ENCODE measurements at regions not wholly inside any gene's neighbourhood (a gene's known extent, or its start where the extent isn't known, plus 50 kb on each side); places are given as distances from the start of the nearest gene placed in this dataset.

GRCh38 chr4:187480146-187481145 lies 515.1 kb upstream of the ZFP42 start:
- H3K4me3 ChIP-seq (ENCODE audit: low read length): no peak overlapping the region

GRCh38 chr4:187484186-187484585 lies 511.4 kb upstream of the ZFP42 start:
- H3K4me3 ChIP-seq (ENCODE audit: low read length): no peak overlapping the region
- no peak for TF ChIP-seq CTCF (IDR thresholded peaks at IDR 0.05; ENCODE audit: insufficient read depth, low read depth, low read length, missing control alignments)

More at GRCh38 chr4:187480146-187481145, 515.1 kb upstream of the ZFP42 start:
- TF ChIP-seq CTCF (IDR thresholded peaks at IDR 0.05; ENCODE audit: insufficient read depth, low read depth, low read length, missing control alignments): no peak
- peak; percentile 65 for DNase-seq (ENCODE audit: low read depth)

GRCh38 chr4:187485676-187486075 lies 509.9 kb upstream of the ZFP42 start:
- DNase-seq (ENCODE audit: low read depth): no peak
- no peak overlapping the region for H3K4me3 ChIP-seq (ENCODE audit: low read length)

More at GRCh38 chr4:187484186-187484585, 511.4 kb upstream of the ZFP42 start:
- DNase-seq (ENCODE audit: low read depth): no peak

GRCh38 chr4:187491286-187491685 lies 504.3 kb upstream of the ZFP42 start:
- TF ChIP-seq CTCF (IDR thresholded peaks at IDR 0.05; ENCODE audit: insufficient read depth, low read depth, low read length, missing control alignments): no peak

More at GRCh38 chr4:187485676-187486075, 509.9 kb upstream of the ZFP42 start:
- TF ChIP-seq CTCF (IDR thresholded peaks at IDR 0.05; ENCODE audit: insufficient read depth, low read depth, low read length, missing control alignments): no peak

GRCh38 chr4:187491959-187492358 lies 503.6 kb upstream of the ZFP42 start:
- peak; percentile 38 for DNase-seq (ENCODE audit: low read depth)
- no peak overlapping the region for H3K4me3 ChIP-seq (ENCODE audit: low read length)
- no peak for TF ChIP-seq CTCF (IDR thresholded peaks at IDR 0.05; ENCODE audit: insufficient read depth, low read depth, low read length, missing control alignments)

More at GRCh38 chr4:187491286-187491685, 504.3 kb upstream of the ZFP42 start:
- no peak overlapping the region for H3K4me3 ChIP-seq (ENCODE audit: low read length)
- DNase-seq (ENCODE audit: low read depth): peak; percentile 33

- no peak for TF ChIP-seq CTCF (IDR thresholded peaks at IDR 0.05; ENCODE audit: insufficient read depth, low read depth, low read length, missing control alignments)
- no peak overlapping the region for H3K4me3 ChIP-seq (ENCODE audit: low read length)
- DNase-seq (ENCODE audit: low read depth): no peak
Observed at GRCh38 chr4:187493661-187494060, 501.9 kb upstream of the ZFP42 start.
